RWPE2 (cell line): ENCODE measurements at regions not wholly inside any gene's neighbourhood (a gene's known extent, or its start where the extent isn't known, plus 50 kb on each side); places are given as distances from the start of the nearest gene placed in this dataset.

Source experiments
- ATAC-seq: fragments of 200-7000 bp; cut with Tn5 transposase; 3 replicates; pipeline ENCODE4 v1.9.1; 2021; ENCODE audit warnings: low read depth
- DNase-seq: peaks from one replicate; pipeline ENCODE4 v3.0.0-alpha.2; 2020; ENCODE audit warnings: low spot score
- H3K27ac ChIP-seq: fragments of 450-650 bp; 2 replicates; pipeline ENCODE4 v1.5.1; 2017; ENCODE audit warnings: mild to moderate bottlenecking; ENCODE audit not compliant: poor library complexity, severe bottlenecking
- H3K27me3 ChIP-seq: fragments of 250-450 bp; sonication (Bioruptor Pico); 2 replicates; pipeline ENCODE4 v1.5.1; 2021; ENCODE audit warnings: mild to moderate bottlenecking, moderate library complexity; ENCODE audit not compliant: insufficient read depth, poor library complexity, severe bottlenecking
- H3K36me3 ChIP-seq: fragments of 250-450 bp; sonication (Bioruptor Pico); 2 replicates; pipeline ENCODE4 v1.5.1; 2020; ENCODE audit warnings: low read depth, mild to moderate bottlenecking, moderate library complexity
- H3K4me1 ChIP-seq: fragments of 250-450 bp; sonication (Bioruptor Pico); 2 replicates; pipeline ENCODE4 v1.5.1; 2021; ENCODE audit warnings: mild to moderate bottlenecking, moderate library complexity; ENCODE audit not compliant: insufficient read depth, poor library complexity, severe bottlenecking
- H3K4me3 ChIP-seq: fragments of 250-450 bp; sonication (Bioruptor Pico); 2 replicates; pipeline ENCODE4 v1.5.1; 2021; ENCODE audit warnings: mild to moderate bottlenecking, moderate library complexity; ENCODE audit not compliant: severe bottlenecking
- H3K9me3 ChIP-seq: fragments of 250-450 bp; sonication (Bioruptor Pico); 2 replicates; pipeline ENCODE4 v1.5.1; 2021; ENCODE audit warnings: mild to moderate bottlenecking, moderate library complexity; ENCODE audit not compliant: severe bottlenecking
- CTCF ChIP-seq: fragments of 450-650 bp; IDR thresholded peaks from one replicate; pipeline ENCODE4 v1.5.1; 2017; ENCODE audit warnings: mild to moderate bottlenecking, moderate library complexity; ENCODE audit not compliant: poor library complexity, severe bottlenecking

GRCh38 chr4:58357947-58358346, 1247.8 kb upstream of the IGFBP7 start:
- Histone ChIP-seq H3K4me3 (no peak overlapping the region), H3K4me1 (no peaks in the 10 kb centered on the region), H3K27ac (no peak overlapping the region), H3K36me3 (no peaks in the 10 kb centered on the region), H3K27me3 (no peaks in the 10 kb centered on the region), H3K9me3 (no peaks in the 10 kb centered on the region)
- no peak for ATAC-seq
- no peak for DNase-seq
- TF ChIP-seq CTCF: no peak

DNA sequence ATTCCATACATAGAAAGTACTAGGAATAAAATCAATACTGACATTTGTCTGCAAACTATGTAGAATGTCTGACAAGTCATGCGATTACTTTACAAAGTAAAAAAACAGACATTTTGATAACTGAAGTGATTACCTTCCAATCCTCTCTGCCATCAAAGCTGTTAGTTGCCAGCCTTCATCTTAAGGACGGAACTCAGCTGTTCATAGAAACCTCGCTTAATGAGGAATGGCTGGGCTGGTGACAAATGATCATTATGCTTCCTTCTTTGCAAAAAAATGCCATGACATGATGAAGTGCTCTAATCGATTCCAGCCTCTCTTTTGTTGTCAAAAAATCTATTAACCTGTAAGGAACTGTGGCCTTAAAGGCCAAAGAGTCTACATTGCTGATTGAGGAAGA, 1214.9 kb upstream of the IGFBP7 start:
- no peak for DNase-seq
- no peaks in the 10 kb centered on the region for H3K36me3 ChIP-seq
- H3K9me3 ChIP-seq: no peaks in the 10 kb centered on the region
- no peaks in the 10 kb centered on the region for H3K4me1 ChIP-seq
- H3K27me3 ChIP-seq: peaks cover 2% of the 10 kb centered on the region
- H3K27ac ChIP-seq: no peak overlapping the region
- TF ChIP-seq CTCF: no peak
- H3K4me3 ChIP-seq: no peak overlapping the region
- no peak for ATAC-seq

DNA sequence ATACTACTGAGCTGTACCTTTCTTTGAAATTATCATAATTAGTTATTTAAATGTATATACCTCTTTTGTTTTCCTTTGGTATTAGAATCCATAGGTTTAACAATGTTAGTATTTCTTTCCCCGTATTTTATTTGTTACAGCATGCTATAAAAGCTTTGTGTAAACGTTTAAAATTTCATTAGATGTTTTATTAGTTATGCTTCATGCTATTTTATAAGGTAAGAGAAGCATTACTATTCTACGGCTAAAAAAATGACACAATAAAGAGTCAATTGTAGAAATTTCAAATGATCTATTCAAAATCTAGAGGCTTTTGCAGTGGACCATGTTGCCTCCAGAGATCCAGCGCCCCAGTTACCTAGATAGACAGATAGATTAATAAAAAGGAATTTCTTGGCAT, 1203.3 kb upstream of the IGFBP7 start:
- Histone ChIP-seq H3K4me1 (no peaks in the 10 kb centered on the region), H3K4me3 (no peak overlapping the region), H3K27me3 (peaks cover 3% of the 10 kb centered on the region), H3K9me3 (no peaks in the 10 kb centered on the region), H3K27ac (no peak overlapping the region), H3K36me3 (no peaks in the 10 kb centered on the region)
- ATAC-seq: no peak
- TF ChIP-seq CTCF: no peak
- no peak for DNase-seq

DNA sequence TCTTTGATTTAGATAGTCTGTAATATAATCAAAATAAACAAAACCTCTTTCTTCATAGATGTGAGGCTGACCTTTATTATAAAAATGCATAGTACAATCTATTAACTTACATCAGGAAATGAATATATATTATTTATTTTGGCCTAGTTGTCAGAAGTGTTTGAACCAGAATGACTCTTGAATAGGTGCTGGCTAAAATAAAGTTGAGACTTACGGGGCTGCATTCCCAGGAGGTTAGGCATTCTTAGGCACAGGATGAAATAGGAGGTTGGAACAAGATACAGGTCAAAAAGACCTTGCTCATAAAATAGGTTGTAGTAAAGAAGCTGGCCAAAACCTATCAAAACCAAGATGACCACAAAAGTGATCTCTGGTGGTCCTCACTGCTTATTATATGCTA, 1193.3 kb upstream of the IGFBP7 start:
- no peak overlapping the region for H3K27ac ChIP-seq
- no peak for DNase-seq
- TF ChIP-seq CTCF: no peak

DNA sequence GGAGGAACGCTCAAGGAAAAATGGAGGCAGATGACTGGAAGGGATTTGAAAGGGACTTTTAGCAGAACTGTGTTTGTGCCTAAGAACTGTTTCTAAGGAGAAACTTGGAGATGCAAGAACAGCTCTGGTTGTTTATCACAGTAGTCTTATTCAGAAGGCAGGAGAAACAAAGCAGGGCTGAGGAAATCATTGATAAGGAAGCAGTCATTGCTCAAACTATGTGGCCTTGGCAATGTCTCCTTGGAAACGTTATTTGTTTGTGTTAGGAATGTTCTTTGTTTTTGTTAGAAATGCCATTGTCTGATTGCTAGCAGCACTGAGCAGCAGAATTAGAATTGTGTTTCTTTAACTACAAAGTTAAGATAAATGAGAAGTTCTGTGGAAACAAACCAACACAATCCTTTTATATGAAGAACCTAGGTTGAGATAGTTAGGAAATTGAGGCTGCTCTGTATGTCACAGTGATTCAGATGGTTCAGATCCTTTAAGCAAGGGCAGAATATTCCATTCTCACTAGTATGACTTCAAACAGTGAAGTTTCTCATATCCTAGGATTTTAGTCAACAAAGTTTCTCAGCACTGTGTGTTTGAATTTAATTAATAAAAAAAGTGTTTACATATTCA, 1191.3 kb upstream of the IGFBP7 start:
- no peak for DNase-seq
- H3K4me1 ChIP-seq: no peaks in the 10 kb centered on the region

More for the DNA sequence above, 1193.3 kb upstream of the IGFBP7 start:
- H3K4me1 ChIP-seq: no peaks in the 10 kb centered on the region
- ATAC-seq: no peak
- H3K36me3 ChIP-seq: no peaks in the 10 kb centered on the region
- no peak overlapping the region for H3K4me3 ChIP-seq
- no peaks in the 10 kb centered on the region for H3K27me3 ChIP-seq
- H3K9me3 ChIP-seq: no peaks in the 10 kb centered on the region

More for the DNA sequence above, 1191.3 kb upstream of the IGFBP7 start:
- H3K36me3 ChIP-seq: no peaks in the 10 kb centered on the region
- no peak for TF ChIP-seq CTCF
- no peak overlapping the region for H3K4me3 ChIP-seq
- ATAC-seq: no peak
- no peaks in the 10 kb centered on the region for H3K27me3 ChIP-seq
- no peak overlapping the region for H3K27ac ChIP-seq
- no peaks in the 10 kb centered on the region for H3K9me3 ChIP-seq
